BE2C (cell line): ENCODE measurements at regions not wholly inside any gene's neighbourhood (a gene's known extent, or its start where the extent isn't known, plus 50 kb on each side); places are given as distances from the start of the nearest gene placed in this dataset.

Experiments used
- DNase-seq: peaks from one replicate; pipeline ENCODE4 v3.0.0-alpha.2; 2020
- H3K27me3 ChIP-seq: fragments of 250-450 bp; sonication (Bioruptor Pico); 2 replicates; pipeline ENCODE4 v1.5.1; 2020; ENCODE audit warnings: mild to moderate bottlenecking
- H3K36me3 ChIP-seq: fragments of 250-450 bp; sonication (Bioruptor Pico); 2 replicates; pipeline ENCODE4 v1.5.1; 2020; ENCODE audit warnings: mild to moderate bottlenecking
- H3K4me1 ChIP-seq: fragments of 250-450 bp; sonication (Bioruptor Pico); 2 replicates; pipeline ENCODE4 v1.5.1; 2020
- H3K4me3 ChIP-seq: 2 replicates; pipeline ENCODE4 v1.5.1; 2011; ENCODE audit warnings: low read depth, low read length
- H3K9me3 ChIP-seq: fragments of 250-450 bp; sonication (Bioruptor Pico); 2 replicates; pipeline ENCODE4 v1.5.1; 2020
- TF ChIP-seq, protein P1 (sequence below): IDR thresholded peaks from 2 replicates; pipeline ENCODE4 v1.5.1; 2012; ENCODE audit warnings: mild to moderate bottlenecking, low read depth, low read length

GRCh38 chr20:48395816-48396546 is 431.8 kb downstream of the PREX1 start:
- Histone ChIP-seq H3K27me3 (no peaks in the 10 kb centered on the region), H3K36me3 (no peaks in the 10 kb centered on the region), H3K4me1 (peaks cover 14% of the 10 kb centered on the region), H3K9me3 (no peaks in the 10 kb centered on the region; the same call in 1 of the 2 replicates), H3K4me3 (no peak overlapping the region)
- no peak for DNase-seq
- TF ChIP-seq, protein P1, sequence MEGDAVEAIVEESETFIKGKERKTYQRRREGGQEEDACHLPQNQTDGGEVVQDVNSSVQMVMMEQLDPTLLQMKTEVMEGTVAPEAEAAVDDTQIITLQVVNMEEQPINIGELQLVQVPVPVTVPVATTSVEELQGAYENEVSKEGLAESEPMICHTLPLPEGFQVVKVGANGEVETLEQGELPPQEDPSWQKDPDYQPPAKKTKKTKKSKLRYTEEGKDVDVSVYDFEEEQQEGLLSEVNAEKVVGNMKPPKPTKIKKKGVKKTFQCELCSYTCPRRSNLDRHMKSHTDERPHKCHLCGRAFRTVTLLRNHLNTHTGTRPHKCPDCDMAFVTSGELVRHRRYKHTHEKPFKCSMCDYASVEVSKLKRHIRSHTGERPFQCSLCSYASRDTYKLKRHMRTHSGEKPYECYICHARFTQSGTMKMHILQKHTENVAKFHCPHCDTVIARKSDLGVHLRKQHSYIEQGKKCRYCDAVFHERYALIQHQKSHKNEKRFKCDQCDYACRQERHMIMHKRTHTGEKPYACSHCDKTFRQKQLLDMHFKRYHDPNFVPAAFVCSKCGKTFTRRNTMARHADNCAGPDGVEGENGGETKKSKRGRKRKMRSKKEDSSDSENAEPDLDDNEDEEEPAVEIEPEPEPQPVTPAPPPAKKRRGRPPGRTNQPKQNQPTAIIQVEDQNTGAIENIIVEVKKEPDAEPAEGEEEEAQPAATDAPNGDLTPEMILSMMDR, result no peak

GRCh38 chr20:48394415-48395081 is 433.3 kb downstream of the PREX1 start:
- H3K9me3 ChIP-seq, result no peaks in the 10 kb centered on the region; the same call in 1 of the 2 replicates
- no peak overlapping the region for H3K4me3 ChIP-seq
- no peaks in the 10 kb centered on the region for H3K36me3 ChIP-seq
- DNase-seq, result no peak
- TF ChIP-seq, protein P1, result no peak
- H3K4me1 ChIP-seq, result peaks cover 14% of the 10 kb centered on the region
- H3K27me3 ChIP-seq, result no peaks in the 10 kb centered on the region

- Histone ChIP-seq H3K4me3 (no peak overlapping the region), H3K36me3 (no peaks in the 10 kb centered on the region), H3K4me1 (peaks cover 14% of the 10 kb centered on the region), H3K27me3 (no peaks in the 10 kb centered on the region), H3K9me3 (no peaks in the 10 kb centered on the region; the same call in 1 of the 2 replicates)
- DNase-seq, result no peak
- TF ChIP-seq, protein P1, result no peak
These were observed 434.0 kb downstream of the PREX1 start for GRCh38 chr20:48393737-48394314.

- DNase-seq, result no peak
- no peaks in the 10 kb centered on the region; the same call in 1 of the 2 replicates for H3K9me3 ChIP-seq
- H3K4me1 ChIP-seq, result peaks cover 14% of the 10 kb centered on the region
- no peaks in the 10 kb centered on the region for H3K36me3 ChIP-seq
- H3K27me3 ChIP-seq, result no peaks in the 10 kb centered on the region
- H3K4me3 ChIP-seq, result no peak overlapping the region
- TF ChIP-seq, protein P1, result no peak
These were observed 434.5 kb downstream of the PREX1 start for GRCh38 chr20:48393311-48393685.

GRCh38 chr20:48392407-48393310 is 435.1 kb downstream of the PREX1 start:
- no peaks in the 10 kb centered on the region for H3K36me3 ChIP-seq
- no peak overlapping the region for H3K4me3 ChIP-seq
- no peaks in the 10 kb centered on the region for H3K27me3 ChIP-seq
- TF ChIP-seq, protein P1, result no peak
- peaks cover 9% of the 10 kb centered on the region for H3K4me1 ChIP-seq
- DNase-seq, result no peak
- H3K9me3 ChIP-seq, result no peaks in the 10 kb centered on the region; the same call in 1 of the 2 replicates
